HCT116 (cell line): ENCODE measurements at regions not wholly inside any gene's neighbourhood (a gene's known extent, or its start where the extent isn't known, plus 50 kb on each side); places are given as distances from the start of the nearest gene placed in this dataset.

Source experiments
- ATAC-seq: fragments of 200-7000 bp; cut with Tn5 transposase; 2 replicates; pipeline ENCODE4 v1.9.1; 2020; ENCODE audit warnings: mild to moderate bottlenecking, moderate library complexity
- BruUV-seq: library from RNA; stranded (reverse); fragments of 400-500 nt; replicated peaks from 2 replicates; lab custom pipeline; 2021; lab: Mats Ljungman, UMichigan
- CTCF ChIA-PET: fragments of 300-600 bp; sonication (Branson Sonifier 250); formaldehyde crosslinking; loops from one replicate; lab custom pipeline; 2021; ENCODE audit warnings: antibody characterized with exemption; lab: Charles Lee
- POLR2A ChIA-PET: fragments of 300-600, 350-600 bp; sonication (Branson Sonifier 250); formaldehyde crosslinking; loops from one replicate; lab custom pipeline; 2021; ENCODE audit warnings: antibody characterized with exemption; lab: Charles Lee
- RAD21 ChIA-PET, 2 experiments: fragments of 300-600 bp; sonication (Branson Sonifier 250); formaldehyde crosslinking; loops; one replicate each; lab custom pipeline; 2023; ENCODE audit warnings: low total read pairs in 2 of 2; ENCODE audit not compliant: uncharacterized antibody in 2 of 2, unreplicated experiment in 2 of 2, low non-redundant PET in 1 of 2; lab: Charles Lee
- DNase-seq: peaks from one replicate; pipeline ENCODE4 v3.0.0-alpha.2; 2010; ENCODE audit warnings: low read depth, low spot score
- H2AFZ ChIP-seq: fragments of 200-600 bp; shearing (Covaris generic), sonication (generic); 2 replicates; pipeline ENCODE4 v1.6.1; 2017; ENCODE audit warnings: low read depth, mixed run types, mixed read lengths, antibody characterized with exemption, low read length; ENCODE audit not compliant: poor library complexity, severe bottlenecking
- H3K27ac ChIP-seq: 2 replicates; pipeline ENCODE4 v1.5.1; 2012; ENCODE audit warnings: low read depth, low read length
- H3K27me3 ChIP-seq: fragments of 200-600 bp; sonication (generic); 2 replicates; pipeline ENCODE4 v1.6.1; 2016; ENCODE audit warnings: mixed run types, low read length, mixed read lengths; ENCODE audit not compliant: insufficient read depth
- H3K36me3 ChIP-seq, 2 experiments: fragments of 200-500 bp in 1 of 2; fragments of 200-600 bp in 1 of 2; sonication (Bioruptor generic) in 1 of 2; sonication (generic) in 1 of 2; 2 replicates each; pipeline versions ENCODE4 v1.5.1 to v1.6.1; 2014 to 2016; ENCODE audit warnings: low read length in 2 of 2, inconsistent platforms in 1 of 2, mixed read lengths in 1 of 2, mixed run types in 1 of 2; ENCODE audit not compliant: insufficient read depth in 2 of 2, control insufficient read depth in 1 of 2
- H3K4me1 ChIP-seq, 2 experiments: fragments of 200-600 bp in 1 of 2; sonication (generic) in 1 of 2; 2 replicates each; pipeline versions ENCODE4 v1.5.1 to v1.6.1; 2012 to 2017; ENCODE audit warnings: low read length in 2 of 2, inconsistent platforms in 1 of 2, mild to moderate bottlenecking in 1 of 2, mixed read lengths in 1 of 2, mixed run types in 1 of 2, moderate library complexity in 1 of 2; ENCODE audit not compliant: insufficient read depth in 2 of 2, control insufficient read depth in 1 of 2
- H3K4me2 ChIP-seq: fragments of 200-600 bp; sonication (generic); 2 replicates; pipeline ENCODE4 v1.6.1; 2017; ENCODE audit warnings: mixed run types, low read length, mixed read lengths
- H3K4me3 ChIP-seq, 2 experiments: fragments of 200-600 bp in 1 of 2; sonication (generic) in 1 of 2; replicated peaks in 1 of 2; 2 replicates each; pipeline ENCODE4 v1.5.1; 2011 to 2016; ENCODE audit warnings: low read length in 2 of 2, control low read depth in 1 of 2, low read depth in 1 of 2, mild to moderate bottlenecking in 1 of 2, mixed read lengths in 1 of 2, mixed run types in 1 of 2
- H3K79me2 ChIP-seq: fragments of 200-600 bp; sonication (generic); 2 replicates; pipeline ENCODE4 v1.6.1; 2017; ENCODE audit warnings: mild to moderate bottlenecking, mixed run types, low read length, moderate library complexity, mixed read lengths; ENCODE audit not compliant: insufficient read depth
- H3K9ac ChIP-seq: fragments of 200-600 bp; sonication (generic); 2 replicates; pipeline ENCODE4 v1.6.1; 2016; ENCODE audit warnings: low read length, mixed read lengths
- H3K9me2 ChIP-seq: fragments of 200-600 bp; sonication (generic), shearing (Covaris generic); 2 replicates; pipeline ENCODE4 v1.6.1; 2017; ENCODE audit warnings: mixed run types, mild to moderate bottlenecking, moderate library complexity; ENCODE audit not compliant: insufficient read depth
- H3K9me3 ChIP-seq, 2 experiments: fragments of 200-500 bp in 1 of 2; fragments of 200-600 bp in 1 of 2; sonication (Bioruptor generic) in 1 of 2; sonication (generic) in 1 of 2; 2 replicates each; pipeline ENCODE4 v1.6.1; 2014 to 2017; ENCODE audit warnings: low read length in 2 of 2, mixed read lengths in 2 of 2, inconsistent platforms in 1 of 2, low read depth in 1 of 2, mild to moderate bottlenecking in 1 of 2, mixed run types in 1 of 2, moderate library complexity in 1 of 2; ENCODE audit not compliant: control insufficient read depth in 1 of 2, insufficient read depth in 1 of 2
- H4K20me1 ChIP-seq: fragments of 200-600 bp; sonication (generic), shearing (Covaris generic); 2 replicates; pipeline ENCODE4 v1.6.1; 2017; ENCODE audit warnings: mixed run types, mild to moderate bottlenecking, moderate library complexity; ENCODE audit not compliant: insufficient read depth
- CBX3 ChIP-seq: IDR thresholded peaks from 2 replicates; pipeline ENCODE4 v1.6.1; 2012; ENCODE audit warnings: low read depth
- CEBPB ChIP-seq: IDR thresholded peaks from 2 replicates; pipeline ENCODE4 v1.6.1; 2012; ENCODE audit warnings: low read depth
- ELF1 ChIP-seq: IDR thresholded peaks from 2 replicates; pipeline ENCODE4 v1.6.1; 2012; ENCODE audit warnings: low read depth, borderline replicate concordance
- EZH2phosphoT487 ChIP-seq: fragments of 200-600 bp; IDR thresholded peaks from 2 replicates; pipeline ENCODE4 v1.6.1; 2018; ENCODE audit warnings: antibody characterized with exemption, borderline replicate concordance
- FOSL1 ChIP-seq: IDR thresholded peaks from 2 replicates; pipeline ENCODE4 v1.6.1; 2012; ENCODE audit warnings: low read depth
- POLR2AphosphoS5 ChIP-seq: IDR thresholded peaks from 2 replicates; pipeline ENCODE4 v1.6.1; 2011; ENCODE audit warnings: mild to moderate bottlenecking, low read depth, low read length, moderate library complexity
- SIN3A ChIP-seq: IDR thresholded peaks from 2 replicates; pipeline ENCODE4 v1.6.1; 2012; ENCODE audit warnings: low read depth
- SRF ChIP-seq: IDR thresholded peaks from 2 replicates; pipeline ENCODE4 v1.6.1; 2012; ENCODE audit warnings: low read depth
- TCF7L2 ChIP-seq: IDR thresholded peaks from 2 replicates; pipeline ENCODE4 v1.7.0; 2011; ENCODE audit warnings: borderline replicate concordance, inconsistent platforms; ENCODE audit not compliant: insufficient read depth, insufficient read length; ENCODE audit errors: extremely low read depth
- YY1 ChIP-seq: IDR thresholded peaks from 2 replicates; pipeline ENCODE4 v1.6.1; 2011; ENCODE audit warnings: low read length, low read depth, moderate library complexity, mild to moderate bottlenecking; ENCODE audit not compliant: insufficient replicate concordance; ENCODE audit errors: extremely low read depth
- ZFX ChIP-seq: fragments of 450-650 bp; IDR thresholded peaks from 2 replicates; pipeline ENCODE4 v1.6.1; 2017
- intact Hi-C: fragments of 100-400 bp; cut with micrococcal nuclease; formaldehyde crosslinking; loops from 2 replicates; pipeline ENCODE4 v1.10.0; 2022
- TF ChIP-seq, protein P1 (sequence below): IDR thresholded peaks from 2 replicates; pipeline ENCODE4 v1.6.1; 2011; ENCODE audit warnings: mild to moderate bottlenecking, low read length, moderate library complexity; ENCODE audit not compliant: insufficient replicate concordance; ENCODE audit errors: extremely low read depth
- TF ChIP-seq, protein P2 (sequence below): IDR thresholded peaks from 2 replicates; pipeline ENCODE4 v1.6.1; 2012
- TF ChIP-seq, protein P3 (sequence below), 3 experiments: fragments of 200-600 bp in 1 of 3; sonication (generic) in 1 of 3; IDR thresholded peaks in 2 of 3; conservative IDR thresholded peaks in 1 of 3; 2 replicates each; pipeline ENCODE4 v1.5.1; 2012 to 2017; ENCODE audit warnings: low read depth in 2 of 3, low read length in 2 of 3, antibody characterized with exemption in 1 of 3, borderline replicate concordance in 1 of 3, control low read depth in 1 of 3, mild to moderate bottlenecking in 1 of 3, mixed read lengths in 1 of 3, mixed run types in 1 of 3, moderate library complexity in 1 of 3; ENCODE audit not compliant: insufficient read depth in 1 of 3

DNA sequence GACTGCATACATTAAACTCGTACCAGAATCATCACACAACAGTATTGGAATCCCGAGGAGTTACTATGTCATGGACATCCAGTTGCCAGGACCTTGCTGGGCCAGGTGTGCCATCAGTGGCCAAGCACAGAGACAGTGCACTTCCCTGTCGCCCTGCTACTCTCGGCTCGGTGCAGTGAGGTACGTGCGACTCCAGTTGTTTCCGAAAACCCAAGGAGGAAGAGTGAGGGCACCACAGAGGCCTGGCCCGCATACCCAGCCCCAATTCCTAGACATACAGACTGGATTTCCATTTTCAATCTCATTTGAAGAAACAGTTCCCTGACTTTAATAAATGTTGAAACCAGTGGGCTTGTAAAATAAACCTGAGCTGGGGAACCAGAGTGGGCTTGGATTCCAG, 62.5 kb upstream of the AFDN start:
- ChIA-PET CTCF (no interaction called here), RAD21 (no interaction called here), POLR2A (no interaction called here)
- Histone ChIP-seq H3K4me2 (no peak overlapping the region), H3K27ac (no peak overlapping the region), H3K4me3 (no peak overlapping the region), H4K20me1 (no peaks in the 10 kb centered on the region), H2AFZ (no peak overlapping the region), H3K9me3 (no peaks in the 10 kb centered on the region), H3K9me2 (no peaks in the 10 kb centered on the region), H3K79me2 (no peaks in the 10 kb centered on the region), H3K27me3 (no peaks in the 10 kb centered on the region; the same call in none of the 2 replicates), H3K36me3 (no peaks in the 10 kb centered on the region), H3K9ac (no peak overlapping the region), H3K4me1 (no peaks in the 10 kb centered on the region)
- intact Hi-C loops, result no loop called here
- TF ChIP-seq ELF1, result no peak
- no peak for TF ChIP-seq YY1
- no peak for TF ChIP-seq SIN3A
- TF ChIP-seq POLR2AphosphoS5, result no peak
- TF ChIP-seq ZFX, result no peak
- TF ChIP-seq CEBPB, result no peak
- TF ChIP-seq SRF, result no peak
- TF ChIP-seq, protein P1, sequence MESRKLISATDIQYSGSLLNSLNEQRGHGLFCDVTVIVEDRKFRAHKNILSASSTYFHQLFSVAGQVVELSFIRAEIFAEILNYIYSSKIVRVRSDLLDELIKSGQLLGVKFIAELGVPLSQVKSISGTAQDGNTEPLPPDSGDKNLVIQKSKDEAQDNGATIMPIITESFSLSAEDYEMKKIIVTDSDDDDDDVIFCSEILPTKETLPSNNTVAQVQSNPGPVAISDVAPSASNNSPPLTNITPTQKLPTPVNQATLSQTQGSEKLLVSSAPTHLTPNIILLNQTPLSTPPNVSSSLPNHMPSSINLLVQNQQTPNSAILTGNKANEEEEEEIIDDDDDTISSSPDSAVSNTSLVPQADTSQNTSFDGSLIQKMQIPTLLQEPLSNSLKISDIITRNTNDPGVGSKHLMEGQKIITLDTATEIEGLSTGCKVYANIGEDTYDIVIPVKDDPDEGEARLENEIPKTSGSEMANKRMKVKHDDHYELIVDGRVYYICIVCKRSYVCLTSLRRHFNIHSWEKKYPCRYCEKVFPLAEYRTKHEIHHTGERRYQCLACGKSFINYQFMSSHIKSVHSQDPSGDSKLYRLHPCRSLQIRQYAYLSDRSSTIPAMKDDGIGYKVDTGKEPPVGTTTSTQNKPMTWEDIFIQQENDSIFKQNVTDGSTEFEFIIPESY, result no peak
- TF ChIP-seq TCF7L2, result no peak
- TF ChIP-seq FOSL1, result no peak
- TF ChIP-seq, protein P2, sequence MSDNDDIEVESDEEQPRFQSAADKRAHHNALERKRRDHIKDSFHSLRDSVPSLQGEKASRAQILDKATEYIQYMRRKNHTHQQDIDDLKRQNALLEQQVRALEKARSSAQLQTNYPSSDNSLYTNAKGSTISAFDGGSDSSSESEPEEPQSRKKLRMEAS, result no peak
- no peak for TF ChIP-seq CBX3
- TF ChIP-seq, protein P3, sequence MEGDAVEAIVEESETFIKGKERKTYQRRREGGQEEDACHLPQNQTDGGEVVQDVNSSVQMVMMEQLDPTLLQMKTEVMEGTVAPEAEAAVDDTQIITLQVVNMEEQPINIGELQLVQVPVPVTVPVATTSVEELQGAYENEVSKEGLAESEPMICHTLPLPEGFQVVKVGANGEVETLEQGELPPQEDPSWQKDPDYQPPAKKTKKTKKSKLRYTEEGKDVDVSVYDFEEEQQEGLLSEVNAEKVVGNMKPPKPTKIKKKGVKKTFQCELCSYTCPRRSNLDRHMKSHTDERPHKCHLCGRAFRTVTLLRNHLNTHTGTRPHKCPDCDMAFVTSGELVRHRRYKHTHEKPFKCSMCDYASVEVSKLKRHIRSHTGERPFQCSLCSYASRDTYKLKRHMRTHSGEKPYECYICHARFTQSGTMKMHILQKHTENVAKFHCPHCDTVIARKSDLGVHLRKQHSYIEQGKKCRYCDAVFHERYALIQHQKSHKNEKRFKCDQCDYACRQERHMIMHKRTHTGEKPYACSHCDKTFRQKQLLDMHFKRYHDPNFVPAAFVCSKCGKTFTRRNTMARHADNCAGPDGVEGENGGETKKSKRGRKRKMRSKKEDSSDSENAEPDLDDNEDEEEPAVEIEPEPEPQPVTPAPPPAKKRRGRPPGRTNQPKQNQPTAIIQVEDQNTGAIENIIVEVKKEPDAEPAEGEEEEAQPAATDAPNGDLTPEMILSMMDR (IDR thresholded peaks at IDR 0.05 in 2 of 3, conservative IDR thresholded peaks at IDR 0.05 in 1 of 3; ENCODE audit: borderline replicate concordance in 1 of 3, insufficient read depth in 1 of 3, low read depth in 2 of 3, low read length in 2 of 3), result no peak
- no peak for TF ChIP-seq EZH2phosphoT487
- no peak for DNase-seq
- no TSS peak for BruUV-seq
- no peak for ATAC-seq
